Bronchial epithelial cell (primary cell): ENCODE measurements at regions not wholly inside any gene's neighbourhood (a gene's known extent, or its start where the extent isn't known, plus 50 kb on each side); places are given as distances from the start of the nearest gene placed in this dataset.
A peak's percentile ranks its signal among the peaks of the same experiment; 100 is the strongest.

Experiments used
- DNase-seq: peaks from one replicate; pipeline ENCODE4 v3.0.0-alpha.2; 2010; ENCODE audit warnings: low read depth
- FAIRE-seq: peaks from 2 replicates; lab custom pipeline; 2011; peaks lifted over from hg19 to GRCh38; lab: Jason Lieb, UNC
- H3K27me3 ChIP-seq: 2 replicates; pipeline ENCODE4 v1.5.1; 2011; ENCODE audit warnings: low read length; ENCODE audit not compliant: control insufficient read depth, insufficient read depth
- H3K36me3 ChIP-seq: 2 replicates; pipeline ENCODE4 v1.5.1; 2011; ENCODE audit warnings: low read length; ENCODE audit not compliant: control insufficient read depth, insufficient read depth
- H3K4me3 ChIP-seq: 2 replicates; pipeline ENCODE4 v1.5.1; 2011; ENCODE audit warnings: mild to moderate bottlenecking, low read depth, low read length, control low read depth
- TF ChIP-seq, protein P1 (sequence below): IDR thresholded peaks from 2 replicates; pipeline ENCODE4 v1.5.1; 2011; ENCODE audit warnings: mild to moderate bottlenecking, moderate library complexity, low read length, control low read depth, inconsistent platforms; ENCODE audit not compliant: insufficient read depth, severe bottlenecking

DNA sequence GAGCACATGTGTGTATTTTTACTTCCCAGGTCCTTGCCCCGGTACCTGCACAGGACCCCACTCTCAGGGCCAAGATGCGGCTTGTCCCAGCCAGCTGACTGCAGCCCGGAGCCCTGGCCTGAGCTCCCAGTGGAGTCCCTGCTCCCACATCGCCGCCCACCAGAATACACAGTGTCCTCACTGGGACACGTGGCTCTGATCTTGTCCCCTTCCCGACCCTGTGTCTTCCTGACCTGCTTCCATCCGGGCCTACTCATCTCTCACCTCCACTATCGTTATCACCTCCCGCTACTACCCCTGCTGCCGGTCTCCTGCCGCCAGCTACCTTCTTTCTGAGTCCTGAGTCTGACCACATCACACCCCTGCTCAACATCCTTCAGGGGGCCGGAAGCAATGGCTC is 146.3 kb upstream of the CHST15 start:
- DNase-seq (no peak), FAIRE-seq (no peak)
- H3K36me3 ChIP-seq = no peaks in the 10 kb centered on the region

GRCh38 chr10:124239134-124239533 is 145.7 kb upstream of the CHST15 start:
- TF ChIP-seq, protein P1, sequence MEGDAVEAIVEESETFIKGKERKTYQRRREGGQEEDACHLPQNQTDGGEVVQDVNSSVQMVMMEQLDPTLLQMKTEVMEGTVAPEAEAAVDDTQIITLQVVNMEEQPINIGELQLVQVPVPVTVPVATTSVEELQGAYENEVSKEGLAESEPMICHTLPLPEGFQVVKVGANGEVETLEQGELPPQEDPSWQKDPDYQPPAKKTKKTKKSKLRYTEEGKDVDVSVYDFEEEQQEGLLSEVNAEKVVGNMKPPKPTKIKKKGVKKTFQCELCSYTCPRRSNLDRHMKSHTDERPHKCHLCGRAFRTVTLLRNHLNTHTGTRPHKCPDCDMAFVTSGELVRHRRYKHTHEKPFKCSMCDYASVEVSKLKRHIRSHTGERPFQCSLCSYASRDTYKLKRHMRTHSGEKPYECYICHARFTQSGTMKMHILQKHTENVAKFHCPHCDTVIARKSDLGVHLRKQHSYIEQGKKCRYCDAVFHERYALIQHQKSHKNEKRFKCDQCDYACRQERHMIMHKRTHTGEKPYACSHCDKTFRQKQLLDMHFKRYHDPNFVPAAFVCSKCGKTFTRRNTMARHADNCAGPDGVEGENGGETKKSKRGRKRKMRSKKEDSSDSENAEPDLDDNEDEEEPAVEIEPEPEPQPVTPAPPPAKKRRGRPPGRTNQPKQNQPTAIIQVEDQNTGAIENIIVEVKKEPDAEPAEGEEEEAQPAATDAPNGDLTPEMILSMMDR = no peak
- Histone ChIP-seq H3K4me3 (no peak overlapping the region), H3K27me3 (peaks cover 2% of the 10 kb centered on the region), H3K36me3 (no peaks in the 10 kb centered on the region)
- FAIRE-seq (no peak), DNase-seq (no peak)

More for the DNA sequence above, 146.3 kb upstream of the CHST15 start:
- H3K4me3 ChIP-seq = no peak overlapping the region
- H3K27me3 ChIP-seq = peaks cover 1% of the 10 kb centered on the region
- TF ChIP-seq, protein P1 = no peak

DNA sequence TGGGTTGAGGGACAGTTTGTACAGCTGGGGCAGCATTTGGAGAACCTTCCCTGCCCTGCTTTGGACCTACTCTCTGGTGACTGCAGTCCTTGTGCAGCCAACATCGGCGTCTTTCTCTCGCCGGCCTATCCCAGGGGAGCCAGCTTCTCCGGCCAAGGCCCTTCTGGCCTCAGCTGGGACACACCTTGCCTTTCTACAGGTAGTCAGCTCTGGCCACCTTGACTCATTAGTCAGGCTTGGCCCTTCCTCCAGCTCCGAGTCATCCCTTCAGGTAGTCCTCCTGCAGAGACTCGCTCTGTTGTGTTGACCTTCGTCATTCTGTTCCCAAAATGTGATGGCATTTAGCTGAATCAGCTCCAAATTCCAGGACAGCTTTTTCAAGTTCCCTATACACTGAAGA is 145.0 kb upstream of the CHST15 start:
- DNase-seq (peak; percentile 81), FAIRE-seq (no peak)
- TF ChIP-seq, protein P1 = no peak
- no peak overlapping the region for H3K4me3 ChIP-seq
- peaks cover 3% of the 10 kb centered on the region for H3K27me3 ChIP-seq
- H3K36me3 ChIP-seq = no peaks in the 10 kb centered on the region

DNA sequence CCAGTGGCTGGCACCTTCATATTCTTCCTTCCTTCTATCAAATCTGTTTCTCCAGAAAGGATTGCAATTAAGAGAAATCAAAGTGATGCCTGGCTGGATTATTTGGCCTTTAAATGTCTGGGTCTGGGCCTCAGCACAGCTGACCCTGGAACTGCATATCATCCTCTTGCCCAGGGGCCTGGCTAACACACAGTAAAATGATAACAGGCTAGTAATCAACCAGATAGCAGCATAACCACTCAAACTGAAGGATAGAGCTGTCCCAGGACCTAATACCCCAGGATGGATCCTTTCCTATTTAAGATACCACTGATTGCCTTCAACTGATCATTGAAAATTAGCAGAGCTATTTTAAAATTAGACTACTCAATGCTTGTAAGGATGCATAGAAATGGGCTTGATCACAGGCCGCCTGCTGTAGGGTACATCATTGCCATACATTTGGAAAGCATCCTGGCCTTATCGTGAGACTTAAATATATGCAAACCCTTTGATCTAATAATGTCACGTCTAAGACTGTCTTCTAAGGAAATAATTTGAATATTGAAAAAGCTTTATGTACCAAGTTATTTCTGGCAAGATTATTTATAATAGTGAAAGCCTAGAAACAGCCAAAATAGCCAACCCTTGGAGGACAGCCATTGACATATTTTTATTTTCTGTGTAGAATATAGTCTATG is 144.0 kb upstream of the CHST15 start:
- FAIRE-seq (no peak), DNase-seq (no peak)
- TF ChIP-seq, protein P1 = no peak
- H3K4me3 ChIP-seq = no peak overlapping the region
- peaks cover 1% of the 10 kb centered on the region for H3K27me3 ChIP-seq
- H3K36me3 ChIP-seq = no peaks in the 10 kb centered on the region

- TF ChIP-seq, protein P1 = no peak
- Histone ChIP-seq H3K27me3 (peaks cover 1% of the 10 kb centered on the region), H3K4me3 (no peak overlapping the region), H3K36me3 (no peaks in the 10 kb centered on the region)
- FAIRE-seq = no peak
- no peak for DNase-seq
These were observed 143.4 kb upstream of the CHST15 start for GRCh38 chr10:124236816-124237215.

DNA sequence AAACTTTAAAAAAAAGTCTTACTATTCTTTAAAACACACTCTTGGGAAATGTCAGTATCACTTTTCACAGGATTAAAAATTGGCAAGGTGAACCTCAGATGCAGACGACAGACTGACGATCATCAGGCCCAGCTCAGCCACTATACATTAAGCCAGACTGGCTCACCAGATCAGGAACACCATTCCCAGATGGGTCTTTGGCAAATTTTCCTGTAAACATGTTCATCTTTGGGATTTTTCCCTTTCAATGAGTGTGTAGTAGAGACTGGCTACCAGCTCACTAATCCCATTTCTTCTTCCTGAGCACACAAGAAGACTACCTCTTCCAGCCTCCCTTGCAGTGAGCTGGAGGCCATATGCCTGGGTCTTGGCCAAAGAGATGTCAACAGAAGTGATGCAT is 142.7 kb upstream of the CHST15 start:
- Histone ChIP-seq H3K27me3 (peaks cover 1% of the 10 kb centered on the region), H3K36me3 (no peaks in the 10 kb centered on the region), H3K4me3 (no peak overlapping the region)
- DNase-seq (no peak), FAIRE-seq (peak; percentile 13)
- TF ChIP-seq, protein P1 = no peak
